NCI-H748 treated with DMSO at 0.1 percent for 48 hours (cell line): ENCODE measurements at regions not wholly inside any gene's neighbourhood (a gene's known extent, or its start where the extent isn't known, plus 50 kb on each side); places are given as distances from the start of the nearest gene placed in this dataset.
"Not testable (repeated sequence)": the region's sequence is repeated elsewhere in the genome, so short reads cannot be mapped to it uniquely, and the experiment has no call there.

Experiments
- DNase-seq: peaks from one replicate; lab custom pipeline; 2025; lab: John Stamatoyannopoulos, UW

- no peak for DNase-seq
Observed at GRCh38 chr10:21364196-21365114, 161.0 kb downstream of the SKIDA1 start.

GRCh38 chr10:21363731-21364104, 161.8 kb downstream of the SKIDA1 start:
- no peak for DNase-seq

- no peak for DNase-seq
Observed at GRCh38 chr10:21363092-21363730, 162.3 kb downstream of the SKIDA1 start.

GRCh38 chr10:21359202-21359601, 166.3 kb downstream of the SKIDA1 start:
- DNase-seq = no peak

DNA sequence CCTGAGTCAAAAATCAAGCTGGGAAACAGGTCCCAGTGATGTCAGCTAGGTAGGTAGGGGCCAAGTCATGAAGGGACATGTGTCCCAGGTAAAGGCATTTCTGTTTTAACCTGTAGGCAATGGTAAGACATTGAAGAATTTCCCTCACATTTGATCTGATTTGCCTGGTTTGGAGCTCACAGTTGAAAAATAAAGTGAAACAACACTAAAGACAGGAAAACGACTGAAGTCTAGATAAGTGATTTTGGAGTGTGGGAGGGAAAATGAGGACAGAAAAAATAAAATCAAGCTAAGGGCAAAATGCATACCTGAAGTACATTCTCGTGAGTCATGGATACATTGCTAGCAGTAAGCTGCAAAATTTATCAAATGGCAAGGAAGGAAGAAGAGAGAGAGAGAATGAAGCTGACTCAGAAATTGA, 169.9 kb downstream of the SKIDA1 start:
- DNase-seq = no peak

- no peak for DNase-seq
Observed at GRCh38 chr10:21352886-21353285, 172.6 kb downstream of the SKIDA1 start.

GRCh38 chr10:21351594-21351993, 173.9 kb downstream of the SKIDA1 start:
- DNase-seq = not testable (repeated sequence)

DNA sequence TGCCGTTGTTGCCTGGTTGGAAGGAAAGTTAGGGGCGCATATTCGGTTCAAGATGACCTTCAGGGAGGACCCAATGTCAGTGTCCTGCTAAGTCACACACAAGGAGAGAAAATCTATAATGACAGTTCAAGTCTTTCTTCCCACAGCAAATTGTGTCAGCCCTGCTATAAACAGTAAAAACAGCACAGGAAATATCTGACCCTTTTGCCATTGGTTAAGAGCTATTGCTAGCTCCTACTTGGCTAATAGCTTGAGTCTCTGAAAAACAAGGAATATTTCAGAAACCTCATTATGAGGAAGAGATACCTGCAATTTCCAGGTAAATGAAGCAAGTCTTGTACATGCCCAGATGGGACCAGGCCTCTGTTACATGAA, 175.6 kb downstream of the SKIDA1 start:
- no peak for DNase-seq

DNA sequence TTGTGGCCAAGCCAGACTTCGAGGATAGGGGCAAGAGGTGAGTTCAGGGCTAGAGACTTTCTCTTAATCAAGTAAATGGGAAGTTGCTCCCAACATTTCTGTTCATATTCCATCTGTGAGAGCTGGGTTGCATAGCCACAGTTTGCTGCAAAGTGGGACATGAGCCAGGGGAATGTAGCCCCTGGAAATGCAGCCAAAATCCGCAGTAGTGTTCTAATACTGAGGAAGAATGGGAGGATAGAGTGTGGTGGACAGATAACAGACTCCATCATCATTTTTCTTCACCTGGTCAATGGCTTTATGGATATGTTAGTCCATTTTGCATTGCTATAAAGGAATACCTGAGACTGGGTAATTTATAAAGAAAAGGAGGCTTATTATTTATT, 177.7 kb downstream of the SKIDA1 start:
- DNase-seq = no peak

GRCh38 chr10:21347043-21347784, 178.3 kb downstream of the SKIDA1 start:
- DNase-seq = no peak

DNA sequence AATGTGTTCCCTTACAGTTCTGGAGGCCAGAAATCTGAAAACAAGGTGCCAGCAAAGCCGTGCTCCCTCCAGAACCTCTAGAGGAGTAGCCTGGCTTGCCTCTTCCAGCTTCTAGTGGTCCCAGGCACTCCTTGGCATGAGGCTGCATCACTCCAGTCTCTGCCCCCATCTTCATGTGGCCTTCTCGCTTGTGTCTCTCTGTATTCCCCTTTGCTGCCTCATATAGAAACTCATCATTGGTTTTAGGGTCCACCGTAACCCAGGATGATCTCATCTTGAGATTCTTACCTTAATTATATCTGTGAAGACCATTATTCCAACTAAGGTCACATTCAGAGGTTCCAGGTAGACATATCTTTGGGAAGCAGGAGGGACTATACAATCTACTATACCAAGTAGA, 182.4 kb downstream of the SKIDA1 start:
- DNase-seq = no peak

DNA sequence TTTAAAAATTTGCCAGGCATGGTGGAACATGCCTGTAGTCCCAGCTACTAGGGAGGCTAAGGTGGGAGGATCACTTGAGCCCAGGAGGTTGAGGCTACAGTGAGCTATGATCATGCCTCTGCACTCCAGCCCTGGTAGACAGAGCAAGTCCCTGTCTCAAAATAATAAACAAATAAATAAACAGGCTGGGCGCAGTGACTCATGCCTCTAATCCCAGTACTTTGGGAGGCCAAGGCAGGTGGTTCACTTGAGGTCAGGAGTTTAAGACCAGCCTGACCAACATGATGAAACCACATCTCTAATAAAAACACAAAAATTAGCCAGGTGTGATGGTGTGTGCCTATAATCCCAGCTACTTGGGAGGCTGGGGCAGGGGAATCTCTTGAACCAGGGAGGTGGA, 183.0 kb downstream of the SKIDA1 start:
- not testable (repeated sequence) for DNase-seq

GRCh38 chr10:21340331-21340730, 185.2 kb downstream of the SKIDA1 start:
- DNase-seq = no peak

- no peak for DNase-seq
Observed at GRCh38 chr10:21337171-21337792, 188.2 kb downstream of the SKIDA1 start.

DNA sequence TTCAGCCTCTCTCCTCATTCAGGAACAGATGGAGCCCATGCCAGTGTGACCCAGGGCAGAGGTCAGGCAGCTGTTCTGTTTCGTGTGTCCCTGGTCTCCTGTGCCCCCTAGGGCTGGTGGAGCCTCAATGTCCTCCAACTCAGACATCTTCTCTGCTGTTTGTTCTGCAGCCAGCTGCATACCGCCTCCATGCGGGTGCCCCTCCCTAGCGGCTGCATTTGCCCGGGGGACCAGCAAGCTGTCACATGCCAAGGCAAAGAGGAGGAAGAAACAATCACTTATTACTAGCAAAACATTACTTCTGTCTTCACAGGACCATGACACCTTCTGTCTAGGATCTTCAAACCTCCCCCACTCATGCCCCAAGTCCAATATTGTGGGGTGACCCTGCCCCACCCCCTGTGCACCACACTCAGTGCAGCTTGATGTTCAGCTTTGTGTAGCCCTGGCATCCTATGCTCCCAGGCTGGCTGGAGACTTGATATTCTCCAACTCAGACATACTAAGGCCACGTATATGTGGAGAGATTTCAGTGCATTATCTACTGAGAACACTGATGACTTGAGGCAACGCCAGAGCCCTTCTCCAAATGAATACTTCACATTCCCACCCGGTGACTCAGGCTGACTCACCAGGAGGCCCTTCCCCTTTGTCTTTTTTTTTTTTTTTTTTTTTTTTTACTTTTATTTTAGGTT, 188.9 kb downstream of the SKIDA1 start:
- DNase-seq = no peak

- no peak for DNase-seq
Observed at GRCh38 chr10:21334891-21335696, 190.4 kb downstream of the SKIDA1 start.

DNA sequence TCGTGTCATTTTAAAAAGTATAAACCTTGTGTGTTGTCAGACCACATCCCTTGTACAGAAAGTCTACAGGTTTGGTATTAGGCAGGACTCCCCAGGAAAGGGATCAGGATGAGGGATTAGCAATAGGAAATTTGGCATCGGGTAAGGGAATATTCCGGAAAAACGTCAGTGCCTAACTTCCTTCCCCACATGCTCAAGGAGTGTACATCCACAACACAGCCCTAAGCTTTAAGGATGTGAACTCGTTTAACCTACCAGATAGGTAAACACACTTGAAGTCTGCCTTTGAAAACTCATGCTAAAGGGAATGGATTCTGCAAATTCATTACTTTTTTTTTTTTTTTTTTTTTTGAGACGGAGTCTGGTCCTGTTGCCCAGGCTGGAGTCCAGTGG, 194.9 kb downstream of the SKIDA1 start:
- DNase-seq = no peak

DNA sequence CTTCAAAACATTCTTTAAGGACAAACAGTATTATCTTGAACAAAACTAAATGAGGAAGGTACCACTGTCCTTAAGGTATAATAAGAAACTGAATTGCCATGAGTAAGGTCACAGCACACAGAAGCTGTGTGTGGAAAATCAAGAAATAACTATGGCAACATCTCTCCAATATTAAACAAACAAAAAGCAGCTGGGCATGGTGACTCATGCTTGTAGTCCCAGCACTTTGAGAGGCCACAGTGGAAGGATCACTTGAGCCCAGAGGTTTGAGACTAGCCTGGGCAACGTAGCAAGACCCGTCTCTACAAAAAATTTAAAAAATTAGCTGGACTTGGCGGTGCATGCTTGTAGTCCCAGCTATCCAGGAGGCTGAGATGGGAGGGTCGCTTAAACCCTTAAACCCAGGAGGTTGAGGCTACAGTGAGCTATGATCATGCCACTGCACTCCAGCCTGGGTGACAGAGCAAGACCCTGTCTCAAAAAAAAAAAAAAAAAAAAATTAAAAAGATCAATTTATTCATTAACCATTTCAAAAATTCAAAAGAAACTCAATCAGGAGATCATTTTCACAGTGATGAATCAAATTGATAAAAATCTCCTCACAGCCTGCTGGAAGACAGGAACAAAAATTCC, 195.4 kb downstream of the SKIDA1 start:
- DNase-seq = no peak

DNA sequence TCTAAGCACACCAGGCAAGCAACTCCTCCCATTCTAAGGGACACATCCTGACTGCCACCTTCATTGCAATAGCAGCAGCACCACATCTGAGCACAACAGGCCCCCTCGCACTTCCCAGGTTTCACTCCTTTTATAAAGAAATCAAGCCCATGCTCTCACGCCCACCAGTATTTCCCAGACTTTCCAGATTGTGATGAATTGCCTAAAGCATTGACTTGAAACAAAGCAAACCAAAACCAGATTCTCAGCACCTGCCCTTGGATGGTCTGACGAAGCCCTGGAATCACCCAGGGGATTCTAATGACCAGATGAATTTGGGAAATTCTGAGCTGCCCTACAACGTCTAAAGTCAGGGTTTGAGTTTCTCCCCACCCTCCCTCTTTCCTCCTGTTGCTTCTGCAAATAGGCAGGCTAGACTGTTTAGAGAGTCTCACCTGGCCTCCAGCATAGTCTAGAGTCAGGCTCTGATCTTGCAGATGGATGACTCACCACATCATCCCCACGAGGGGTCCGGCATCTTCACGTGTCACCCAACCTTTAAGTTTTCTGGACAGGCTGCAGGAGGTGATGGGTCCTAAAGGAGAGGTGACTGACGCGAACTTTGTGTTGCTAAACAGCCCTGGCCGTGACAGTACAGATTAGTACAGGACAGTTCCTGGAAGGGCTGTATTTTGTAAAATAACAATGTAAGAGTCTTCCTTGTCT, 198.0 kb downstream of the SKIDA1 start:
- no peak for DNase-seq
